Erythroblast (primary cell): ENCODE measurements at regions not wholly inside any gene's neighbourhood (a gene's known extent, or its start where the extent isn't known, plus 50 kb on each side); places are given as distances from the start of the nearest gene placed in this dataset.
"Not testable (repeated sequence)": the region's sequence is repeated elsewhere in the genome, so short reads cannot be mapped to it uniquely, and the experiment has no call there.

Experiments used
- GATA1 ChIP-seq: IDR thresholded peaks from 2 replicates; pipeline ENCODE4 v1.6.1; 2011; ENCODE audit warnings: low read depth, mild to moderate bottlenecking, control low read depth, low read length, moderate library complexity
- POLR2A ChIP-seq: IDR thresholded peaks from 2 replicates; pipeline ENCODE4 v1.6.1; 2011; ENCODE audit warnings: mild to moderate bottlenecking, low read length

DNA sequence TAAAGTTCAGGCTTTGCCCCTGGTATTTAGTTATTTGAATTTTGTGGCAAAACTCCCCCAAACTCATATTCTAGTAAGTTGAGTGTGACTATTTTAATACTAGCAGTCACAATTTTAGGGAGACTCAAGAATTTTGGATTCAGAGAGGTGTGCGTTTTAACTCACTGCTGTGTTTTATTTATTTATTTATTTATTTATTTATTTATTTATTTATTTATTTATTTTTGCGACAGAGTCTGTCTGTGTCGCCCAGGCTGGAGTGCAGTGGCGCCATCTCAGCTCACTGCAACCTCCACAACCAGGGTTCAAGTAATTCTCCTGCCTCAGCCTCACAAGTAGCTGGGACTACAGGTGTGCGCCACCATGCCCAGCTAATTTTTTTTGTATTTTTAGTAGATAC lies 269.3 kb upstream of the TBL1XR1 start:
- TF ChIP-seq POLR2A, GATA1: not testable (repeated sequence)
